GM12878 (cell line): ENCODE measurements at regions not wholly inside any gene's neighbourhood (a gene's known extent, or its start where the extent isn't known, plus 50 kb on each side); places are given as distances from the start of the nearest gene placed in this dataset.

ENCODE experiments used
- CTCF ChIP-seq, 3 experiments: IDR thresholded peaks in 2 of 3; conservative IDR thresholded peaks in 1 of 3; 2 replicates each; pipeline ENCODE4 v1.5.1; 2011; ENCODE audit warnings: low read depth in 3 of 3, low read length in 3 of 3, mild to moderate bottlenecking in 3 of 3, control low read depth in 2 of 3, moderate library complexity in 2 of 3, inconsistent platforms in 1 of 3, mixed read lengths in 1 of 3; ENCODE audit not compliant: control insufficient read depth in 2 of 3, insufficient read depth in 1 of 3; ENCODE audit errors: extremely low read depth in 1 of 3
- NRF1 ChIP-seq: conservative IDR thresholded peaks from 2 replicates; pipeline ENCODE4 v1.6.1; 2011; ENCODE audit warnings: mild to moderate bottlenecking, low read depth, low read length, improper control_type of control experiment
- POLR2A ChIP-seq: IDR thresholded peaks from 2 replicates; pipeline ENCODE4 v1.6.1; 2011; ENCODE audit warnings: low read depth, mild to moderate bottlenecking, low read length
- ZBED1 ChIP-seq: IDR thresholded peaks from 2 replicates; pipeline ENCODE4 v1.6.1; 2016; ENCODE audit warnings: borderline replicate concordance
- ZBTB40 ChIP-seq: fragments of 450-650 bp; IDR thresholded peaks from 2 replicates; pipeline ENCODE4 v1.6.1; 2016; ENCODE audit warnings: mild to moderate bottlenecking, moderate library complexity, borderline replicate concordance
- ZNF687 ChIP-seq: fragments of 450-650 bp; IDR thresholded peaks from 2 replicates; pipeline ENCODE4 v1.6.1; 2017; ENCODE audit warnings: mild to moderate bottlenecking, moderate library complexity

GRCh38 chr3:106088899-106089298, 220.1 kb upstream of the CBLB start:
- no peak for TF ChIP-seq ZBTB40
- TF ChIP-seq CTCF (IDR thresholded peaks at IDR 0.05 in 2 of 3, conservative IDR thresholded peaks at IDR 0.05 in 1 of 3; ENCODE audit: control insufficient read depth in 2 of 3, extremely low read depth in 1 of 3, insufficient read depth in 1 of 3, low read depth in 3 of 3, low read length in 3 of 3), result no peak
- no peak for TF ChIP-seq POLR2A
- no peak for TF ChIP-seq NRF1
- no peak for TF ChIP-seq ZNF687
- TF ChIP-seq ZBED1, result no peak
